HUES48 (cell line): ENCODE measurements at regions not wholly inside any gene's neighbourhood (a gene's known extent, or its start where the extent isn't known, plus 50 kb on each side); places are given as distances from the start of the nearest gene placed in this dataset.

Experiments used
- H3K27ac ChIP-seq: one replicate; pipeline ENCODE4 v1.7.0; 2013; ENCODE audit warnings: low read depth, low read length, inconsistent platforms
- H3K27me3 ChIP-seq: 2 replicates; pipeline ENCODE4 v1.6.1; 2013; ENCODE audit warnings: mild to moderate bottlenecking, low read length; ENCODE audit not compliant: control insufficient read depth, insufficient read depth
- H3K36me3 ChIP-seq: 2 replicates; pipeline ENCODE4 v1.6.1; 2013; ENCODE audit warnings: low read length; ENCODE audit not compliant: control insufficient read depth, insufficient read depth
- H3K4me1 ChIP-seq: 2 replicates; pipeline ENCODE4 v1.6.1; 2013; ENCODE audit warnings: mild to moderate bottlenecking, low read length; ENCODE audit not compliant: control insufficient read depth, insufficient read depth
- H3K4me3 ChIP-seq: 2 replicates; pipeline ENCODE4 v1.5.1; 2013; ENCODE audit warnings: mild to moderate bottlenecking, low read depth, low read length
- H3K9ac ChIP-seq: 2 replicates; pipeline ENCODE4 v1.6.1; 2013; ENCODE audit warnings: mild to moderate bottlenecking, low read depth, low read length, moderate library complexity
- H3K9me3 ChIP-seq: 2 replicates; pipeline ENCODE4 v1.6.1; 2013; ENCODE audit warnings: low read length; ENCODE audit not compliant: control insufficient read depth, insufficient read depth

DNA sequence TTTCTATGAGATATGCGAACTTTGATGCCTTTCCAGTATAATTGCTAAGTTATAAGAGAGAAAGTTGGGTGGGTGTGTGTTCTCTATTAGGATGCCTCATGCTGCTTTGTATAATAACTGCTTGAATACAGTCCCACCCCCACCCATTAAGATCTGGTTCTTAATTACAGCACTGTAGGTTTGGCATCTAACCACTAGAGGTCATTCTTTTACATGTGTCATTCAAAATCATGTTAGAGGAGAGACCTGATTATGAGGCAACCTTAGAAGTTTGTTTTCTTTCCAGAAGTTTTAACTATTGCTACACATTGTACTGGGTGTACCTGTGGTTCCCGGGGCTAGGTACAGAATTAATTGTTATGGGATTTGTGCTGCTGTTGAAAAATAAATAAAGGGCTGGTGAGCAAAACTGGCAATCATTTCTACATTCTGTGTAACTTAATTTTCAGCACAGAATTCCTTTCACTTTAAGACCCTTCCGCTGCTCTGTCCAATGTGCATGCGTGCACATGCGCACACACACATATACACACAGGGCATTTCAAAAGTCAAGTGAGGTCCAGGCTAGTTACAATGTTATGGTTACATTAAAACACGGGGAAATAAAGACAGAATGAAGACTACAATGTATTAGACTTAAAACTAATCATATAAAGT, 1156.3 kb downstream of the SORCS3 start:
- H3K9ac ChIP-seq: no peak overlapping the region

DNA sequence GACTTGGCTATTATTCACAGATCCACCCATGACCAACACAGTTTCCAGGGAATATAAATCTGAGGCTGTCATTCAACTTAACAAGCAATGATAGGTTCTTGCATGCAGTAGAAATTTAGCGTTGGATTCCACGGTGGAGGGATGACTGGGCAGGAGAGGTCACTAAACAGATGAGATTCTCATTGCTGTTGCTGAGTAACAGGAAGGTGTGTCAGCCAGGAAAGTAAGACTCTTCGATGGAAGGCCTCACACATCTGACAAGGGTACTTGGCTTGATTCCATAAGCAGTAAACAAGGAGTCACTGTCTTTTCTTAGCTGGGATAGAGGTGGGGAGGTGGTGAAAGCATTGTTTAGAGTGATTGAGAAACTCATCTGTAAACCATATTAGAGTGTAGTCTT, 1152.0 kb downstream of the SORCS3 start:
- Histone ChIP-seq H3K4me3 (no peak overlapping the region), H3K27ac (no peak overlapping the region), H3K9me3 (no peaks in the 10 kb centered on the region), H3K9ac (no peak overlapping the region), H3K4me1 (no peaks in the 10 kb centered on the region), H3K36me3 (no peaks in the 10 kb centered on the region), H3K27me3 (no peaks in the 10 kb centered on the region)

More for the DNA sequence above, 1156.3 kb downstream of the SORCS3 start:
- no peaks in the 10 kb centered on the region for H3K9me3 ChIP-seq
- H3K27ac ChIP-seq: no peak overlapping the region
- no peaks in the 10 kb centered on the region for H3K36me3 ChIP-seq
- no peaks in the 10 kb centered on the region for H3K4me1 ChIP-seq
- no peaks in the 10 kb centered on the region for H3K27me3 ChIP-seq
- H3K4me3 ChIP-seq: no peak overlapping the region

DNA sequence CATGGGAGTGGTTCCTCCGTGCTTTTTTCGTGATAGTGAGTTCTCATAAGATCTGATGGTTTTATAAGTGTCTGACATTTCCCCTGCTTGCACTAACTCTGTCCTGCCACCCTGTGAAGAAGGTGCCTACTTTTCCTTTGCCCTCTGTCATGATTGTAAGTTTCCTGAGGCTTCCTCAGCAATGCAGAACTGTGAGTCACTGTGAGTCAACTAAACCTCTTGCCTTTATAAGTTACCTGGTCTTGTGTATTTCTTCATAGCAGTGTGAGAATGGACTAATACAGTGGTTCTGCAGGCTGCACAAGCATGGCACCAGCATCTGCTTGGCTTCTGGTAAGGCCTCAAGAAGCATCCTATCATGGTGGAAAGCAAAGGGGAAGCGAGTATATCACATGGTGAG, 1144.6 kb downstream of the SORCS3 start:
- Histone ChIP-seq H3K27me3 (no peaks in the 10 kb centered on the region), H3K27ac (no peak overlapping the region), H3K9me3 (no peaks in the 10 kb centered on the region), H3K4me1 (no peaks in the 10 kb centered on the region), H3K36me3 (no peaks in the 10 kb centered on the region), H3K9ac (no peak overlapping the region), H3K4me3 (no peak overlapping the region)

DNA sequence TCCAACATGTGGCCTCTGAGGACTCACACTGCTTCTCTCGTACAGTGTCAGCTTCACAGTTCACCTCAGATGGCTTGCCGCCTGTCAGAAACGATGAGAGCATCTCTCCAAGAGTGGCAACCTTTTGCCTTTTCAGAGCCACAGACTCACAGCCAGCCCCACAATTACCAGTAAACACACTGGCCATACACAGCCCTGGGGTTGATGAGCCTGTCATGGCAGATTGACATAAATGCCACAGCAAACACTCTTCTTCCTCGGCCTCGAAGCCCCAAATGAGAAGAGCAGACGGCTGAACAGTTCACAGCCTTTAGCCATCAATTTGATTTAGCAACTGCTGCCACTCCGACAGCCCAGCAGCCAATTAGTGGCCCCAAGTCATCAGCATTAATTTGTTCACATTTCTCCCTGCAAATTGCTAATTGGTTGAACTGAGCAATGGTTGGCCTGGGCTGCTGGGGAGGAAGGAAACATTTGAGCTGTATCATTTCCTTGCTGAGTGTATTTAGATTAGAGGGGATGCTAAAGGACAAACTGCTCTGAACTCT, 1142.9 kb downstream of the SORCS3 start:
- H3K9me3 ChIP-seq: no peaks in the 10 kb centered on the region
- H3K27me3 ChIP-seq: no peaks in the 10 kb centered on the region
- no peak overlapping the region for H3K9ac ChIP-seq
- H3K4me1 ChIP-seq: no peaks in the 10 kb centered on the region
- no peak overlapping the region for H3K4me3 ChIP-seq
- H3K27ac ChIP-seq: no peak overlapping the region
- no peaks in the 10 kb centered on the region for H3K36me3 ChIP-seq

DNA sequence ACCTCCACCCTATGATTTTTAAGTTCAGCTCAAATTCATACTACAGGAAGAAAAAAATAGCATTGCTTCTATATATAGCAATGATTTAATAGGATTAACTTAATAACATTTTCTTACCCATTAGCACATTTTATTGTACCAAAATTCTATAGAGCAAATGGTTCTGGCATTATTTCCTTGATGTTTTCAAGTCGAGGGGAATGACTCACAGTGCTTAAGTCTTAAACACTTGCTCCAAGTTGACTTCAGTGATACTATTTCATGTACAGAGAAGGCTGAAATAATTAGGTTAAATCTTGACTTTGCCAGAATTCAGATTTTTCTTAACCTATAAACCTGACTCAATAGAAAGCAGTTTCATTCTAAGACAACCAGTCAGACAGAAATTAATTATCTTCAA, 1133.8 kb downstream of the SORCS3 start:
- no peak overlapping the region for H3K27ac ChIP-seq
- H3K36me3 ChIP-seq: no peaks in the 10 kb centered on the region
- H3K9me3 ChIP-seq: no peaks in the 10 kb centered on the region
- H3K4me3 ChIP-seq: no peak overlapping the region
- H3K4me1 ChIP-seq: no peaks in the 10 kb centered on the region
- H3K27me3 ChIP-seq: no peaks in the 10 kb centered on the region
- H3K9ac ChIP-seq: no peak overlapping the region

DNA sequence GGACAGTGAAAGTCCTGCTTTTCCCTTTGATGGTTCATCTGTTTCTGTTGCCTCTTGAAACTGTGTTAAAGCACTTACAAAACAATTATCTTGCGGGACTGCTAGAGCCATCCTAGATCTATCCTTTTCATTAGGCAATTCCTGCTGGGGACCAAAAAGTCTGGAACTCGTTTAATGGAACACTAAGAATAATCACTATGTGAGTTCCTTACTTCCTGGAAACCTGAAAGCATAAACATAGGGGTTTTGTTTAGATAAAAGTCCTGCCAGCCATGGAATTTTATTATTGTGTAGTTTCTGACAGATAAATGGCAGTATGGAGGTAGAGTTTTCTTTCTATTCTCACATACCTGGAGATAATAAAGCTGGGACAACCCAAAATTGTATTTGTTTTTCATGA, 1133.3 kb downstream of the SORCS3 start:
- H3K9me3 ChIP-seq: no peaks in the 10 kb centered on the region
- H3K27me3 ChIP-seq: no peaks in the 10 kb centered on the region

DNA sequence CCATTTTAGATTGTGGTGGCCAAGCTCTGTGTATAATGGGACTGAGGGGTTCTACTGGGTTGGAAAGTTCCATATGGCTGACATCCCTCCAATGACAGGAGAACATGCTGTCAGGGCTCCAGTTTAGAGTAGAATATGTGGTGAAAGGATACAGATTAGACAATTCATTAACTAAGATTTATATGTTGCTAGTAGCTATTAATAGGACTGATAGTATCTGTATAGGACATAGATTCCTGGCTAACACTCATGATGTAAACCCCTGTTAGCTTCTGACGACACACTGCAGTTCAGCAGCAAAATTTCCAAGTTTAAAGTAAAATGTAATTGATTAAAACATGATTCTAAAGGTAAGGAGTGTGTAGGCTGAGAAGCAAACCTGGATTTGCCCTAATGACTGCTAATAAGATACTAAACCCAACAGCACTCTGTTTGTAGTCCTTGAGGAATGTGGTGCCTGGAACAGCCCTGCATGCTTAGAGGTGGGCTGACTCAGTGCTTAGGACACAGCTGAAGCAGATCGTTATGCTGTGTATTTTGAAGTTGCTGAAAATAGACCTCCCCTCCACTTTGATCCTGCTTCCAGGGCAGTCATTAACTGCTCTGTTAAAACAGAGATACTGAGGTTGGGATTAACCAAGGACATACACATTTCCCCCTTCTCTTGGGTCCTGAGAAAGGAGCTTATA, 1129.6 kb downstream of the SORCS3 start:
- H3K27me3 ChIP-seq: no peaks in the 10 kb centered on the region

More for the DNA sequence above, 1133.3 kb downstream of the SORCS3 start:
- Histone ChIP-seq H3K27ac (no peak overlapping the region), H3K9ac (no peak overlapping the region), H3K4me1 (no peaks in the 10 kb centered on the region), H3K4me3 (no peak overlapping the region), H3K36me3 (no peaks in the 10 kb centered on the region)

DNA sequence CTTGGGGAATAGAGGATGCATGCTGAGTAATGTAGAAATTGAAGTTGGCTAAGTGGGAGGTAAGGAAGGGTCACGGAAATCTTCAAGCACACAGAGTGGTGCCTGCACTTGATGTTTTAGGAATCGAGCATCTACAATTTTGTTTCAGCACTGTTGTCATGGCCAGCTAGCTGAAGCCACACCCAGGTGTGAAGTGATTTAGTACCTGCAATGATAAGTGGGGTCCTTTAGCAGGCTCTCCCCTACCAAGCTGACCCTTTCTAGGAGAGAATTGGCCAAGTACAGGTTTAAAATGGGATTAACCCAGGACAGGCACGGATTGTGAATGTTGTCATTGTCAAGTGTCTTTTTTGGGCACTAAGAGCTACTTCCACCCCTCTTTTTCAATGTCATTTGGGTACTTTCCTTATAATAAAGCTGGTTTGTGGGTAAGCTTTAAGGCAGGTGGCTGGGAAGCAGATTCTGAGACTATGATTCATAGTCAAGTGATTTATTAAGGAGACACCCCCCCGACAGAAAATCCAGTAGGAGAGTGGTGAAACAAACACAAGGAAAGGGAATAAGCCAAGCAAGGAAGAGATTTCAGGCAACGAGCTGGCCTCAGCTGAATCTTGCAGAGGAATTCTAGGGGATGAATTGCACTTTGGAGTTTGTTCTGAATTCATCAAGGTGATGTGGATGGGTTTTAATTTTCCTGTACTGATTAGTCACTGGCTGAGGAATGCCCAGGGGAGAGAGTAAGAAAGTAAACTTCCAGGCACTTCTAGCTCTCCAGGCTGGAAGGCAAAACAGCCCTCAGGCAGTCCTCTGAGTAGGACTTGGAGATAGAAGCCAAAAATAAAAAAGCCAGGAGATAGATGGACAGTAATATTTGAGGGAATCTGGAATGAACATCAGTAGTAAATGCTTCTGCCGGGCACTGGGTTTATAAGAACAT, 1128.4 kb downstream of the SORCS3 start:
- H3K4me1 ChIP-seq: no peaks in the 10 kb centered on the region
- no peaks in the 10 kb centered on the region for H3K27me3 ChIP-seq
- H3K9me3 ChIP-seq: no peaks in the 10 kb centered on the region
- H3K4me3 ChIP-seq: no peak overlapping the region
- no peak overlapping the region for H3K9ac ChIP-seq
- no peaks in the 10 kb centered on the region for H3K36me3 ChIP-seq
- no peak overlapping the region for H3K27ac ChIP-seq

More for the DNA sequence above, 1129.6 kb downstream of the SORCS3 start:
- Histone ChIP-seq H3K4me3 (no peak overlapping the region), H3K9ac (no peak overlapping the region), H3K9me3 (no peaks in the 10 kb centered on the region), H3K4me1 (no peaks in the 10 kb centered on the region), H3K27ac (no peak overlapping the region), H3K36me3 (no peaks in the 10 kb centered on the region)

DNA sequence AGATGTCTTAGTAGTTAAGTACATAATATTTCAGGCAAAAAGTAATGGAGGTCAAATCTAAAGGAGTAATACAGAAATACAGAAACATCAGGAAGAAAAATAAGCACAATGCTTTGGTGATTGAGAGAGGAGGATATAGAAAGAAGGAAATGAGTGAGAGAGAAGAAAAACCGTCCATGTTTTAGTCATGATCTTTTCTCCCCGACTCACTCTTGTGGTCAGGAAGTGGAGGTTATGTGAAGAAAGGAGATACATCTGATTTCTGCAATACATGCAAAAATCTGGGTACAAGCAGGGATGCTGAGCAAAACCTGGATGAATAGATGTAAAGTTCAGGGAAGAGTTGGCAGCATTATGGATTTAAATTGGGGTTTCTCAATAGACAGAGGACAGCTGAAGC, 1122.5 kb downstream of the SORCS3 start:
- no peaks in the 10 kb centered on the region for H3K27me3 ChIP-seq
- H3K36me3 ChIP-seq: no peaks in the 10 kb centered on the region
- no peak overlapping the region for H3K9ac ChIP-seq
- H3K9me3 ChIP-seq: no peaks in the 10 kb centered on the region
- no peak overlapping the region for H3K27ac ChIP-seq
- no peaks in the 10 kb centered on the region; the same call in 1 of the 2 replicates for H3K4me1 ChIP-seq
- H3K4me3 ChIP-seq: no peak overlapping the region

DNA sequence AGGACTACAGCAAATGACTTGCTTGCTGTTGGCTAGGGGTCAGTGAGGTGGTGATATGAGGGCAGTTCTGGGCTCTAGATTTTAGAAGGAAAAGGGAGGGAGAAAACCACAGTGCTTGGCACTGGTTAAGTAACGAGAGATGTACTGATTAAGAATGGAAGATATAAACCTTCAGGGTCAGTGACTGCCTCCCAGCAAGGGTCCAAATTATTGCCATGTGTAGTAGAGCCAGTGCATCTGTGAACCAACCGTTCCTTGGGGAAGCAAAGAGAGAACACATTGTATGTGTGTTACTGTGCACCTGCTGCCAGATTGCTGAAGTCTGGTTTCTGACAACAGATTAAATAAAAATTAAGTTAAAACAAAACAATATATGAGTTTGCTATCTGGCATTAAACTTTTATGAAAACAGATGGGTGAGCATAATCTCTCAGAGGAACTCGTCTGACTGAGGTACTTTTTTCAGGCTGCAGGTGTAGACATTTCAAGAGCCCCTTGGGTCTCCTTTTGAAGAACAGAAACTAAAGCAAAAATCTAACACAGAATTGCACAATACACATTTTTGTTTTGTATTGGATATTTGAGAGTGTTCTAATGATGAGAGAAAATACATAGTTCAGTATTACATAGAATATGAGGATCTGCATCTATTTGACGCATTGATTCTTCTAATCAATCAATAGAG, 1120.6 kb downstream of the SORCS3 start:
- no peaks in the 10 kb centered on the region for H3K27me3 ChIP-seq
- no peak overlapping the region for H3K27ac ChIP-seq
- no peaks in the 10 kb centered on the region; the same call in 1 of the 2 replicates for H3K4me1 ChIP-seq
- no peak overlapping the region for H3K4me3 ChIP-seq
- no peaks in the 10 kb centered on the region for H3K9me3 ChIP-seq
- no peak overlapping the region for H3K9ac ChIP-seq
- H3K36me3 ChIP-seq: no peaks in the 10 kb centered on the region
